GM18498 (cell line): ENCODE measurements at regions not wholly inside any gene's neighbourhood (a gene's known extent, or its start where the extent isn't known, plus 50 kb on each side); places are given as distances from the start of the nearest gene placed in this dataset.

ENCODE experiments used
- ATAC-seq: cut with Tn5 transposase; IDR thresholded peaks from one replicate; pipeline ENCODE4 v1.9.1; 2021; ENCODE audit warnings: mild to moderate bottlenecking, moderate library complexity; ENCODE audit not compliant: unreplicated experiment

DNA sequence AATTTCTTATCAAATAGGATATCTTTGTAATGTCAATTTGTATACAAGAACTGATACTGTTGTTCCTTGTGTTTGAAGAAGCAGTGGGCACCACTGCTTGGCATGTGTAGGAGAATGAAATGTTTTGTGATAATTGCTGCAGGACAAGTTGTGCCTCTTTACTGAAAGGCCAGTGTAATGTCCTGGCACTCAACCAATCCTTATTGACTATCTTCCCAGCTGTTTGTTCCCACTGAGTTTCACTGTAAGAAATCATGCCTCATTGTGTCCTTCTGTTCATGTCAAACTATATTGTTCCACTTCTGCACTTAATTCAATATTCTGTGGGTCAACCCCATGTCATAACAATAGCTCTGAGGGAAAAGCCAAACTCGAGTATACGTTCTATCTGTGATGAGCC is 136.1 kb upstream of the FAM83B start:
- no peak for ATAC-seq

DNA sequence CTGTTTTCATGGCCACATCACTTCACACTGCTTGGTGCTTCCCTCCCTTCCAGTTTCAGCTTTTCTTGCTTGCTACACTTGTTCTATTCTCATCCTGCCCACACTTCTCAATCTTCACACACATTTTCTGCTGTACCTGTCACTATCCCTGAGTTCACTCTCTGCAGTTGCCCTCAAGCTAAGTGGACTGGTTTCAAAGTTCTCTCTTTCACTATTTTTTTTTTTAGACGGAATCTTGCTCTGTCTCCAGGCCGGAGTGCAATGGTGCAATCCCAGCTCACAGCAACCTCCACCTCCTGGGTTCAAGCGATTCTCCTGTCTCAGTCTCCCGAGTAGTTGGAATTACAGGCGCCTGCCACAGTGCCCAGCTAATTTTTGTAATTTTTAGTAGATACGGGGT is 130.6 kb upstream of the FAM83B start:
- ATAC-seq: no peak

- no peak for ATAC-seq
These were observed 129.7 kb upstream of the FAM83B start for GRCh38 chr6:54716877-54717276.

GRCh38 chr6:54717849-54718455 is 128.6 kb upstream of the FAM83B start:
- ATAC-seq: peak; percentile 86

DNA sequence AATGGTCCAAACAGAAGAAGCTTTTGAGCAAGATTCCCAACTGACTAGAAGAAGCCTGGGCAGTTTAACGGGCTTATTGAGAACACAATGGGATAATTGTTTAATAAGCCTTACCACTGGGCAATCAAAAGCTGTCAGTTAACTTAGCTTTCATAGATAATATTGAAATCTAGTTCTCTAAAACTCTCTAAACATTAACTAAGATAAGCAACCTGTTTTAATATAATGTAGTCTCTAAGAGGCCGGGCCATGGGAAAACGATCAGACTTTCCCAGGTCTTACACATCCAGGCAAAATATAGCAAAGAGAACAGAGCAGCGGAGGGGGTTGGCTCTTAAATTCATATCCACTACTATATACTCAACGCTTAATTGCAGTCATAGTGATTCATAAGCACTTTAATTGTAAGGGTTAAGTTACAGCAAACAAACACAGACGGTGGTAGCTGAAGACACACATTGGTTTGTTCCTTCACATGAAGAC is 128.0 kb upstream of the FAM83B start:
- ATAC-seq: no peak

- no peak for ATAC-seq
These were observed 127.4 kb upstream of the FAM83B start for GRCh38 chr6:54719131-54719530.

- no peak for ATAC-seq
These were observed 126.9 kb upstream of the FAM83B start for GRCh38 chr6:54719633-54720032.

DNA sequence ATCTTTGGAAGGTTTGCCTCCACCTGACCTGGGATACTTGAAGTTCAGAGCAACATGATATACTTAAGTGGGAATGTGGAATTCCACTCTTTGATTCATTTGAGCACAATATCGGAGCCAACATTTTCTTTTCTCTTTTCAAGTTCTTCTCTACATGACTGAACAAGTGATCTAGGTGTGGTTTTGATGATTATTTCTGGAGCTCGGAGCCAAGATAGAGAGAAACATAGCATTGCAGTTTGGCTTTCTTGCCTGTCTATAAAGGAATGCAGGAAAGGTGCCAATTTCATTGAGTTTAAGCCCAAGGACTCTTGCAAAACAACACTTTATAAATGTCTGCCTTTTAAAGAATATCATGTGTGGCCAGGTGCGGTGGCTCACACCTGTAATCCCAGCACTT is 124.2 kb upstream of the FAM83B start:
- ATAC-seq: no peak

DNA sequence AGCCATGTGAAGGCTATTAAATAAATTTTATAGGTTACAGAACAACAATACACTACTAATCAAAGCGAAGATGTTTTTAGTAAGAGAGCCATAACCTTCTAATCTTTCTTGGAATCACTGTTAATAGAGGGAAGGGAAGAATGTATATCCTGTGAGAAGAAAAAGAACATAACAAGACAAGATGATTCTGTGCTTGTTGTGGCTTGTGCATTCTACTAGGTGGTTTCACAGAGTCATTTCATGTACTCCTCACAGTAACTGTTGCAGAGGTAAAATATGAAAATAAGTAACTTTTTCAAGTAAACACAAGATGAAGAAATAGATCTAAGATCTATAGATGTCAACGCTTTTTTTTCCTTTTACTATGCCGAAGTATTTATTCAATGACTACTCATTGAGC is 116.9 kb upstream of the FAM83B start:
- ATAC-seq: no peak

DNA sequence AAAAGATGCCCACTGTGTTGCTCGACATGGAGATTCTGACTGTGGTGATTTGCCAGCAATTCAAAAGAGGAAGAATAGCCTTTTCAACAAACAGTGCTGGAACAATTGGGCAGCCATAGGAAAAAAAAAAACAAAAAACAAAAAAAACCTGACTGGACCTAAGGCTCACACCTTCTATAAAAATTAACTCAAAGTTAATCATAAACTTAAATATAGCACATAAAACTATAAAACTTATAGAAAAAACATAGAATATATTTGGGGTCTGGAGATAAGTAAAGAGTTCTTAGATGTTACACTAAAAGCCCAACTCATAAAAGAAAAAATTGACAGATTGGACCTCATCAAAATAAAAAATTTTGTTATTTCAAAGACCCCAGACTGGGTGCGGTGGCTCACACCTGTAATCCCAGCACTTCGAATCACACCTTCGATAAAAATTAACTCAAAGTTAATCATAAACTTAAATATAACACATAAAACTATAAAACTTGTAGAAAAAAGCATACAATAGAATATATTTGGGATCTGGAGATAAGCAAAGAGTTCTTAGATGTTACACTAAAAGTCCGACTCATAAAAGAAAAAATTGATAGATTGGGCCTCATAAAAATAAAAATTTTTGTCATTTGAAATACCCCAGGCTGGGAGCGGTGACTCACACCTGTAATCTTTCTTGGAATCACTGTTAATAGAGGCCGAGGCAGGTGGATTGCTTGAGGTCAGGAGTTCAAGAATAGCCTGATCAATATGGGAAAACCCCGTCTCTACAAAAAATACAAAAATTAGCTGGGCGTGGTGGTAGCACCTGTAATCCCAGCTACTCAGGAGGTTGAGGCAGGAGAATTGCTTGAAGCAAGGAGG is 115.6 kb upstream of the FAM83B start:
- ATAC-seq: no peak

- no peak for ATAC-seq
These were observed 109.3 kb upstream of the FAM83B start for GRCh38 chr6:54737247-54737646.

- ATAC-seq: no peak
These were observed 98.6 kb upstream of the FAM83B start for GRCh38 chr6:54747955-54748354.

GRCh38 chr6:54754406-54754805 is 92.2 kb upstream of the FAM83B start:
- no peak for ATAC-seq

- ATAC-seq: no peak
These were observed 88.2 kb upstream of the FAM83B start for GRCh38 chr6:54758340-54758739.

GRCh38 chr6:54768494-54768893 is 78.1 kb upstream of the FAM83B start:
- ATAC-seq: no peak

DNA sequence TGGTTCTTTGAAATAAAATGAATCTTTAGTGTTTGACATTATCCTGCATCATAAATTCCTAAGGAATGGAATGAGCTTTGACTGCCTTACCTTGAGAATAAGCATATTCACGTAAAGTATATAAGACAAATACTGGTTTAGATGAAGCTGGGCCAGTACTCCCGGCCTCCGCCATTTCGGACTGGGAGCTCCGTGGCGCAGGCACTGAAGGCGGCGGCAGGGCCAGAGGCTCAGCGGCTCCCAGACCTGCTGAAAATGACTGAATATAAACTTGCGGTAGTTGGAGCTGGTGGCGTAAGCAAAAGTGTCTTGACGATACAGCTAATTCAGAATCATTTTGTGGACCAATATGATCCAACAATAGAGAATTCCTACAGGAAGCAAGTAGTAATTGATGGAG is 76.2 kb upstream of the FAM83B start:
- ATAC-seq: no peak

DNA sequence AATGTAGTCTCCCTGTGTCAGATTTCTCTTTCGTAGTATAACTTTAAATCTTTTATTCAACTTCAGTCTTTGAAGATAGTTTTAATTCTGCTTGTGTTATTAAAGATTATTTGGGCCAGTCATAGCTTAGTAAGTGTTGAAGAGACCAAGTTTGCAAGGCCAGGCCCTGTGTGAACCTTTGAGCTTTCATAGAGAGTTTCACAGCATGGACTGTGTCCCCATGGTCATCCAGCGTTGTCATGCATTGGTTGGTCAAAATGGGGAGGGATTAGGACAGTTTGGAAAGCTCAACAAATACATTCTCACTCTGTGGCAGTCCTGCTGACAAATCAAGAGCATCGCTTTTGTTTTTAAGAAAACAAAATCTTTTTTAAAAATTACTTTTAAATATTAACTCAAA is 74.6 kb upstream of the FAM83B start:
- ATAC-seq: no peak

DNA sequence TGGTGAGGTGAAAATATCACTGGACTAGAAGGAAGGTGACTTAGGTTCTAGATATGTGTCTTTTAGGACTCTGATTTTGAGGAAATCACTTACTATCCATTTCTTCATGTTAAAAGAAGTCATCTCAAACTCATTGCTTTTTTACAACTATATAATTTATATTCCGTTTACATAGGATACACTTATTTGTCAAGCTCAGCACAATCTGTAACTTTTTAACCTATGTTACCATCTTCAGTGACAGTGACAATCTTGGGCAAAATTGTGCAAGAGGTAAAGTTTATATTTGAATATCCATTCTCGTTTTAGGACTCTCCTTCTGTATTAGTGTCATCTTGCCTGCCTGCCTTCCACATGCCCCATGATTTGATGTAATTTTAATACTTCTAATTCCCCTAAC is 74.0 kb upstream of the FAM83B start:
- no peak for ATAC-seq

DNA sequence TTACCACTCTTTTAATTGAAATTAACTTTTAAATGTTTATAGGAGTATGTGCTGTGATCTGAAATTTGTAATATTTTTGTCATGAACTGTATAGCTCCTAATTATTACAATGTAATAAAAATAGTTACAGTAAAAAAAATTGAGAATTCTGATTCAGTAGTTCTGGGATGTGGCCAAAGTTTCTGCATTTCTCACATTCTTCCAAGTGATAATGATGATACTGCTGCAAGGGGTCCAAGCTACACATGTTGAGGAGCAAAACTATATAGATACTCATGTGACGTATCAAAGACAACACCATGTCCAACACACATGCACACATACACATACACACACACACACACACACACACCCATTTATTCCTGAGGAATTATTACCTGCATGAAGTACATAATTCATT is 71.0 kb upstream of the FAM83B start:
- no peak for ATAC-seq

DNA sequence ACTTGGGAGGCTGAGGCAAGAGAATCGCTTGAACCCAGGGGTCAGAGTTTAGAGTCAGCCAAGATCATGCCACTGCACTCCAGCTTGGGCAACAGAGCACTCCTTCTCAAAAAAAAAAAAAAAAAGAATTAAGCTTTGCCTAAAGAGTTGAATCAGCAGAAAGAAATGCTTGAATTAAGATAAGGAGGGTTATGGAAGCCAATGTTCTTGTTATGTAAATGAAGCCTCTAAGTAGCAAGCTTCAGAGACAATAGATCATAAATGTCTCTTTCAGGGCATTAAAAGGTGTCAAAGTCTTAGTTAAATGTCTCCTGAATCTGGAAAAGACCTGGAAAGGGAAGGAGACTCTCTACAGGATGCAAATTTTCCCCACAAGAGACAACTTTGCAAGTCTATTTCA is 69.7 kb upstream of the FAM83B start:
- ATAC-seq: no peak

DNA sequence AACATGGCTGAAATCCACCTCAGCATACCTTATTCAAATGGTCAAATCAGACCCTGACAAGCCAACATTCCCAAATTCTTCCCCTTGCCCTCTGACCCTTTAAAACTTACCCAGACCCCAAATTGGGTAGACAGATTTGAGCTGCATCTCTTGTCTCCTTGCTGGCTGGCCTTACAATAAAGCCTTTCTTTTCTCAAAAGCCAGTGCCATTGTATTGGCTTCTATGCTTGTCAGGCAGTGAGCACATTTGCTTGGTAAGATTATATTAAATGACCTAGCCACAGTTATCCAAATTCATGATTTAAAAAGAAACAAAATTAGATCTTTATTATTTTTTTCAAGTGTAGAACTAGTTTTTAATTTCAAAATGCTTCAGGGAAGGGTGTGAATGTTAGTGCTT is 67.8 kb upstream of the FAM83B start:
- no peak for ATAC-seq

DNA sequence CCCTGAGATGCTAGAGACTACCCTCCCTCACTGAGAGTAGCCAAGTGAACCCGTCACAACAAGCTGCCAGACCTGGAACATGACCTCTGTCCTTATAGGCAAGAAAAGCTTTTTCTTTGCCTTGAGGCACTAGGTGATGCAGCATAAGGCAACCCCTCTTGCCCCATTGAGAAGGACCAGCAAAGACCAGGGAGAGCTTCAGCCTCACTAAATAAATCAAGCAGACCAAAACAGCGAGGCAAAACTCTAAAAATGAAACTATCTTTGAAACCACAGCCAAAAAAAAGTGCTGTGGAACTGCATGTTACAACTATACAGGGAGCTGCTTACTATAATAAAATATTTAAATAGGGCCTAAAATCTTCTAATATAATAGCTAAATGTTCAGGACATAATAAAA is 62.6 kb upstream of the FAM83B start:
- ATAC-seq: no peak

DNA sequence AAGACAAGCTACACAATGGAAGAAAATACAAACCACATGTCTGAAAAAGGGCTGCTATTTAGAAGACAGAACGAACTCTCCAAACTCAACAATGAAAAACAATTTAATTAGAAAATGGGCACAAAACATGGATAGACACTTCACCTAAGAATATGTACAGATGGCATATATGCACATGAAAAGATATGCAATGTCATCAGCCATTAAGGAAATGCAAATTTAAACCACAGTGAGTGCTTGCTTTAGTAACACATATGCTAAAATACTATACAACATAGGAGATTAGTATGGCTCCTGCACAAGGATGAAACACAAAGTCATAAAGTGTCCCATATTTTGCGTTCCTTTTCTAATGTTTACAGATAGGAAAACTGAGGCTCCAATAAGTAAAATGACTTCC is 60.4 kb upstream of the FAM83B start:
- no peak for ATAC-seq
